NCI-H146 treated with DMSO at 0.1 percent for 48 hours (cell line): ENCODE measurements at regions not wholly inside any gene's neighbourhood (a gene's known extent, or its start where the extent isn't known, plus 50 kb on each side); places are given as distances from the start of the nearest gene placed in this dataset.

Source experiments
- DNase-seq: peaks from one replicate; lab custom pipeline; 2025; ENCODE audit not compliant: unreplicated experiment; lab: John Stamatoyannopoulos, UW

GRCh38 chr5:174399411-174399810 lies 325.0 kb upstream of the MSX2 start:
- no peak for DNase-seq

- DNase-seq, result no peak
Measured at GRCh38 chr5:174400461-174400860, 323.9 kb upstream of the MSX2 start.

GRCh38 chr5:174401793-174402192 lies 322.6 kb upstream of the MSX2 start:
- DNase-seq, result no peak

GRCh38 chr5:174402222-174402812 lies 322.1 kb upstream of the MSX2 start:
- no peak for DNase-seq

GRCh38 chr5:174404848-174405247 lies 319.5 kb upstream of the MSX2 start:
- DNase-seq, result no peak

- no peak for DNase-seq
Measured at GRCh38 chr5:174409070-174409469, 315.3 kb upstream of the MSX2 start.

- no peak for DNase-seq
Measured at GRCh38 chr5:174409971-174410370, 314.4 kb upstream of the MSX2 start.

- DNase-seq, result no peak
Measured at GRCh38 chr5:174410716-174411478, 313.5 kb upstream of the MSX2 start.

- DNase-seq, result no peak
Measured at GRCh38 chr5:174411479-174411819, 312.9 kb upstream of the MSX2 start.

GRCh38 chr5:174412374-174412773 lies 312.0 kb upstream of the MSX2 start:
- no peak for DNase-seq

GRCh38 chr5:174412941-174413340 lies 311.4 kb upstream of the MSX2 start:
- no peak for DNase-seq

- DNase-seq, result no peak
Measured at GRCh38 chr5:174413567-174414314, 310.6 kb upstream of the MSX2 start.

GRCh38 chr5:174414315-174414710 lies 310.1 kb upstream of the MSX2 start:
- DNase-seq, result no peak

- no peak for DNase-seq
Measured at GRCh38 chr5:174418809-174419539, 305.4 kb upstream of the MSX2 start.

- peak; percentile 2 for DNase-seq
Measured at GRCh38 chr5:174419540-174420132, 304.7 kb upstream of the MSX2 start.

GRCh38 chr5:174420651-174421407 lies 303.6 kb upstream of the MSX2 start:
- DNase-seq, result no peak

- no peak for DNase-seq
Measured at GRCh38 chr5:174421408-174421805, 303.0 kb upstream of the MSX2 start.

GRCh38 chr5:174423558-174423957 lies 300.8 kb upstream of the MSX2 start:
- no peak for DNase-seq

- DNase-seq, result no peak
Measured at GRCh38 chr5:174424219-174425053, 299.9 kb upstream of the MSX2 start.
